ENCODE measurements at regions not wholly inside any gene's neighbourhood (a gene's known extent, or its start where the extent isn't known, plus 50 kb on each side); places are given as distances from the start of the nearest gene placed in this dataset.

DNA sequence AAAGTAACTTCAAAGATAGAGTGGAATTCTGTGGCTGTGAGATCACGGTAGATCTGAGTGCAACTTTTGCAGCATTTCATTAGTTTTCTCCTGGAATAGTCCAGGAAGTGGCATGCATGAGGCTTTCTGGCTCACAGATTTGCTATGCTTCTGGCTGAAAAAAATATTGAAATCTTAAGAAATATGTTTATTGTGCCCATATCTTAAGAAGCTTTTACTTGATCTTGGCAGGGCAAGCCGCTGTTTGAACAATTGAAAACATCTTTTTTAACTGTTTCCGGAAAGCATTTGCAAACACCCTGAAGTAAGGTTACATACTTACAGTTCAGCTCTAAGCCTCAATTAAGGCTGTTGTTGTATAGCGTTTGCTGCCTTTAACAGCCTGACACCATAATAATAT, 135.7 kb upstream of the GDNF start:
- TF ChIP-seq, protein P1, sequence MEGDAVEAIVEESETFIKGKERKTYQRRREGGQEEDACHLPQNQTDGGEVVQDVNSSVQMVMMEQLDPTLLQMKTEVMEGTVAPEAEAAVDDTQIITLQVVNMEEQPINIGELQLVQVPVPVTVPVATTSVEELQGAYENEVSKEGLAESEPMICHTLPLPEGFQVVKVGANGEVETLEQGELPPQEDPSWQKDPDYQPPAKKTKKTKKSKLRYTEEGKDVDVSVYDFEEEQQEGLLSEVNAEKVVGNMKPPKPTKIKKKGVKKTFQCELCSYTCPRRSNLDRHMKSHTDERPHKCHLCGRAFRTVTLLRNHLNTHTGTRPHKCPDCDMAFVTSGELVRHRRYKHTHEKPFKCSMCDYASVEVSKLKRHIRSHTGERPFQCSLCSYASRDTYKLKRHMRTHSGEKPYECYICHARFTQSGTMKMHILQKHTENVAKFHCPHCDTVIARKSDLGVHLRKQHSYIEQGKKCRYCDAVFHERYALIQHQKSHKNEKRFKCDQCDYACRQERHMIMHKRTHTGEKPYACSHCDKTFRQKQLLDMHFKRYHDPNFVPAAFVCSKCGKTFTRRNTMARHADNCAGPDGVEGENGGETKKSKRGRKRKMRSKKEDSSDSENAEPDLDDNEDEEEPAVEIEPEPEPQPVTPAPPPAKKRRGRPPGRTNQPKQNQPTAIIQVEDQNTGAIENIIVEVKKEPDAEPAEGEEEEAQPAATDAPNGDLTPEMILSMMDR (conservative IDR thresholded peaks at IDR 0.05; ENCODE audit: low read length), result no peak
- no peak for TF ChIP-seq EZH2phosphoT487 (IDR thresholded peaks at IDR 0.05; ENCODE audit: borderline replicate concordance, low read depth, low read length)
- H3K36me3 ChIP-seq (ENCODE audit: insufficient read depth, low read length), result no peaks in the 10 kb centered on the region

DNA sequence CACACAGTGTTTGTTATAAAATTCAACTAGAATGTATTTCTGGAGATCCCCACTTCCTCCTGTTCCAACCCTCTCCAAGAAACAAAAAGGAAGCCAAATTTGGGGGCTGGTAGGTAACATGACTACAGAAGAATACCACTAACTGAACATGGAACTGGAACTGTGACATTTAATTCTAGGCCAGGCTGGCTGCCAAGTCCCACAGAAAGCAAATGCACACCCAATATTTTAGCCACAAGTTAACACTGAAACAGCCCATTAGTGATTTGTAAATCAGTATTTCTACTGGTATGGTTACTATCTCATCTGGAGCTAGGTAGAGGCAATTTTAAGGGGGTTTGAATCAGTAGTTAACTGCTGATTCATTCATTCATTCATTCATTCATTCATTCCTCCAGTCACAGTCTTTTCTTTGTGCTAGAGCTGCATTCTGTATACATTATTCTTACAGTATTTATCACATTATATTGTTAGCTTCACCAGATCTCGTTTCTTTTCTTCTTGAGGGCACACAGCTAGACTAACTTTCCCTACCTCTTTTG, 131.7 kb upstream of the GDNF start:
- no peak overlapping the region for H3K27ac ChIP-seq (ENCODE audit: low read depth, low read length, poor library complexity, severe bottlenecking)
- no peaks in the 10 kb centered on the region for H3K36me3 ChIP-seq (ENCODE audit: insufficient read depth, low read length)
- no peaks in the 10 kb centered on the region for H3K9me2 ChIP-seq (ENCODE audit: insufficient read depth, low read length)
- H2AFZ ChIP-seq (ENCODE audit: low read length), result no peak overlapping the region
- DNase-seq (ENCODE audit: low spot score), result no peak
- intact Hi-C loops (cut with micrococcal nuclease; ENCODE audit: unreplicated experiment), result no loop called here
- H3K4me3 ChIP-seq (ENCODE audit: low read depth, low read length, poor library complexity, severe bottlenecking), result no peak overlapping the region
- ChIA-PET CTCF (ENCODE audit: unreplicated experiment) (no interaction called here), POLR2A (no interaction called here)
- TF ChIP-seq EZH2phosphoT487 (IDR thresholded peaks at IDR 0.05; ENCODE audit: borderline replicate concordance, low read depth, low read length), result no peak
- TF ChIP-seq, protein P1 (conservative IDR thresholded peaks at IDR 0.05; ENCODE audit: low read length), result no peak
- BruUV-seq (replicated peaks), result no TSS peak
- no peaks in the 10 kb centered on the region for H3K9me3 ChIP-seq (ENCODE audit: low read length)
- no peaks in the 10 kb centered on the region for H3K4me1 ChIP-seq (ENCODE audit: insufficient read depth, low read length, poor library complexity, severe bottlenecking)
- no peaks in the 10 kb centered on the region for H4K20me1 ChIP-seq (ENCODE audit: insufficient read depth, low read length)
- H3K4me2 ChIP-seq (ENCODE audit: low read length), result no peak overlapping the region
- H3K79me2 ChIP-seq (ENCODE audit: insufficient read depth, low read depth, low read length), result no peaks in the 10 kb centered on the region

More for the DNA sequence above, 135.7 kb upstream of the GDNF start:
- BruUV-seq (replicated peaks), result no TSS peak
- Histone ChIP-seq H3K4me2 (ENCODE audit: low read length) (no peak overlapping the region), H3K9me2 (ENCODE audit: insufficient read depth, low read length) (no peaks in the 10 kb centered on the region), H2AFZ (ENCODE audit: low read length) (no peak overlapping the region), H3K4me3 (ENCODE audit: low read depth, low read length, poor library complexity, severe bottlenecking) (no peak overlapping the region), H3K4me1 (ENCODE audit: insufficient read depth, low read length, poor library complexity, severe bottlenecking) (no peaks in the 10 kb centered on the region), H3K79me2 (ENCODE audit: insufficient read depth, low read depth, low read length) (no peaks in the 10 kb centered on the region), H3K27ac (ENCODE audit: low read depth, low read length, poor library complexity, severe bottlenecking) (no peak overlapping the region), H4K20me1 (ENCODE audit: insufficient read depth, low read length) (no peaks in the 10 kb centered on the region), H3K9me3 (ENCODE audit: low read length) (no peaks in the 10 kb centered on the region)
- ChIA-PET CTCF (ENCODE audit: unreplicated experiment) (no interaction called here), POLR2A (no interaction called here)
- intact Hi-C loops (cut with micrococcal nuclease; ENCODE audit: unreplicated experiment), result no loop called here
- DNase-seq (ENCODE audit: low spot score), result no peak

DNA sequence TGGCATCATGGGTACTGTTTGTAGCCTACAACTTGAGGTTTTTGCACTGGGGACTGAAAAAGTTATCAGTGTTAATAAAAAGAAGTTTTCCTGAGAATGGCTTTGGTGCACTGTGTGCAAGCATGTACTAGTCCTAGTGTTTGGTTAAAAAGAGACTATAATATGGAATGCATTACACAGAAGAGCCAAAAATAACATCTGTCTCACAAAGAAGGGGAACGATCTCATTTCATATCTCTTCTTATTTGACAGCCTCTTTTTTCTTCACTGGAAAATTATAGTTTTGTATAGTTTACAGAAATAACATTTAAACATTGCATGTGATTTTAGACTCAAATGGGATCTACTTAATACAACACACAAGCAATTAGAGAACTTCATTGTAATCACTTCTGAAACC, 127.0 kb upstream of the GDNF start:
- Histone ChIP-seq H3K9me3 (ENCODE audit: low read length) (no peaks in the 10 kb centered on the region), H3K36me3 (ENCODE audit: insufficient read depth, low read length) (no peaks in the 10 kb centered on the region), H3K79me2 (ENCODE audit: insufficient read depth, low read depth, low read length) (no peaks in the 10 kb centered on the region), H3K4me3 (ENCODE audit: low read depth, low read length, poor library complexity, severe bottlenecking) (no peak overlapping the region), H3K4me2 (ENCODE audit: low read length) (no peak overlapping the region), H4K20me1 (ENCODE audit: insufficient read depth, low read length) (no peaks in the 10 kb centered on the region), H3K9me2 (ENCODE audit: insufficient read depth, low read length) (no peaks in the 10 kb centered on the region), H3K4me1 (ENCODE audit: insufficient read depth, low read length, poor library complexity, severe bottlenecking) (no peaks in the 10 kb centered on the region), H2AFZ (ENCODE audit: low read length) (no peak overlapping the region), H3K27ac (ENCODE audit: low read depth, low read length, poor library complexity, severe bottlenecking) (no peak overlapping the region)
- no TSS peak for BruUV-seq (replicated peaks)
- intact Hi-C loops (cut with micrococcal nuclease; ENCODE audit: unreplicated experiment), result no loop called here
- ChIA-PET CTCF (ENCODE audit: unreplicated experiment) (no interaction called here), POLR2A (interaction anchor here (2.7 kb wide), 1 partner anchor 11 kb away, joined by 8 read pairs; no protein-coding TSS in a partner anchor)
- DNase-seq (ENCODE audit: low spot score), result no peak
- TF ChIP-seq, protein P1 (conservative IDR thresholded peaks at IDR 0.05; ENCODE audit: low read length), result no peak

Data from OCI-LY7 (cell line).